AG04449 (cell line): ENCODE measurements at regions not wholly inside any gene's neighbourhood (a gene's known extent, or its start where the extent isn't known, plus 50 kb on each side); places are given as distances from the start of the nearest gene placed in this dataset.

Experiments used
- CTCF ChIA-PET: fragments of 350-600 bp; formaldehyde crosslinking; extraction: SDS; loops from one replicate; lab custom pipeline; 2021; ENCODE audit warnings: antibody characterized with exemption; lab: Yijun Ruan, JAX
- POLR2A ChIA-PET: fragments of 400-600, 350-600 bp; formaldehyde crosslinking; extraction: SDS; loops from one replicate; lab custom pipeline; 2020; ENCODE audit warnings: antibody characterized with exemption, inconsistent platforms; lab: Yijun Ruan, JAX
- DNase-seq: peaks from one replicate; pipeline ENCODE4 v3.0.0-alpha.2; 2010; ENCODE audit warnings: low read depth, low spot score
- H3K4me3 ChIP-seq: 2 replicates; pipeline ENCODE4 v1.5.1; 2011; ENCODE audit warnings: low read depth, mild to moderate bottlenecking, control low read depth, low read length
- TF ChIP-seq, protein P1 (sequence below): IDR thresholded peaks from one replicate; pipeline ENCODE4 v1.5.1; 2011; ENCODE audit warnings: mild to moderate bottlenecking, moderate library complexity, low read length, control low read depth, inconsistent platforms; ENCODE audit not compliant: insufficient read depth; ENCODE audit errors: missing control alignments

DNA sequence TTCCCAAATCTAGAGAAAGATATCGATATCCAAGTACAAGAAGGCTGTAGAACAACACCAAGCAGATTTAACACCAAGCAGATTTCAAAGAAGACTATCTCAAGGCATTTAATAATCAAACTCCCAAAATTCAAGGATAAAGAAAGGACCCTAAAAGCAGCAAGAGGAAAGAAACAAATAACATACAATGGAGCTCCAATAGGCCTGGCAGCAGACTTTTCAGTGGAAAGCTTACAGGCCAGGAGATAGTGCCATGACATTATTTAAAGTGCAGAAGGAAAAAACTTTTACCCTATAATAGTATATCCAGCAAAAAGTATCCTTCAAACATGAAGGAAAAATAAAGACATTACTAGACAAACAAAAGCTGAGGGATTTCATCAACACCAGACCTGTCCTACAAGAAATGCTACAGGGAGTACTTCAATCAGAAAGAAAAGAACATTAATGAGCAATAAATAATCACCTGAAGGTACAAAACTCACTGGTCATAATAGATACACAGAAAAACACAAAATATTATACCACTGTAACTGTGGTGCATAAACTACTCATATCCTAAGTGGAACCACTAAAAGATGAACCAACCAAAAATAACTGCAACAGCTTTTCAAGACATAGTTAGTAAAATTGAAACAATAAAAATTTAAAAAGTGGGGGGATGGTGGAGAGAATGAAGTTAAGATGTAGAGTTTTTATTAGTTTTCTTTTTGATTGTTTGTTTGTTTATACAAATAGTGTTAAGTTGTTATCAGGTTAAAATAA lies 267.2 kb downstream of the AUH start:
- no peak for DNase-seq
- no peak overlapping the region for H3K4me3 ChIP-seq
- ChIA-PET POLR2A (no interaction called here), CTCF (interaction anchor here (0.8 to 1.5 kb wide), 2 partner anchors 180 to 339 kb away, joined by 3 read pairs; no protein-coding TSS in a partner anchor)
- TF ChIP-seq, protein P1, sequence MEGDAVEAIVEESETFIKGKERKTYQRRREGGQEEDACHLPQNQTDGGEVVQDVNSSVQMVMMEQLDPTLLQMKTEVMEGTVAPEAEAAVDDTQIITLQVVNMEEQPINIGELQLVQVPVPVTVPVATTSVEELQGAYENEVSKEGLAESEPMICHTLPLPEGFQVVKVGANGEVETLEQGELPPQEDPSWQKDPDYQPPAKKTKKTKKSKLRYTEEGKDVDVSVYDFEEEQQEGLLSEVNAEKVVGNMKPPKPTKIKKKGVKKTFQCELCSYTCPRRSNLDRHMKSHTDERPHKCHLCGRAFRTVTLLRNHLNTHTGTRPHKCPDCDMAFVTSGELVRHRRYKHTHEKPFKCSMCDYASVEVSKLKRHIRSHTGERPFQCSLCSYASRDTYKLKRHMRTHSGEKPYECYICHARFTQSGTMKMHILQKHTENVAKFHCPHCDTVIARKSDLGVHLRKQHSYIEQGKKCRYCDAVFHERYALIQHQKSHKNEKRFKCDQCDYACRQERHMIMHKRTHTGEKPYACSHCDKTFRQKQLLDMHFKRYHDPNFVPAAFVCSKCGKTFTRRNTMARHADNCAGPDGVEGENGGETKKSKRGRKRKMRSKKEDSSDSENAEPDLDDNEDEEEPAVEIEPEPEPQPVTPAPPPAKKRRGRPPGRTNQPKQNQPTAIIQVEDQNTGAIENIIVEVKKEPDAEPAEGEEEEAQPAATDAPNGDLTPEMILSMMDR = no peak

- POLR2A ChIA-PET = no interaction called here
- CTCF ChIA-PET = interaction anchor here (1.5 to 2.6 kb wide), 3 partner anchors 8 to 183 kb away, joined by 4 to 19 read pairs (median 5); no protein-coding TSS in a partner anchor
- no peak for DNase-seq
- H3K4me3 ChIP-seq = no peak overlapping the region
- TF ChIP-seq, protein P1 = no peak
Measured at GRCh38 chr9:91098203-91098850, 263.4 kb downstream of the AUH start.

GRCh38 chr9:91099436-91099835 lies 262.3 kb downstream of the AUH start:
- no peak for DNase-seq
- no peak overlapping the region for H3K4me3 ChIP-seq
- TF ChIP-seq, protein P1 = no peak
- POLR2A ChIA-PET = interaction anchor here (0.6 kb wide), 1 partner anchor 28 kb away, joined by 4 read pairs; no protein-coding TSS in a partner anchor
- CTCF ChIA-PET = interaction anchor here (1.0 to 2.6 kb wide), 6 partner anchors 9 to 672 kb away, joined by 3 to 19 read pairs (median 4); no protein-coding TSS in a partner anchor

DNA sequence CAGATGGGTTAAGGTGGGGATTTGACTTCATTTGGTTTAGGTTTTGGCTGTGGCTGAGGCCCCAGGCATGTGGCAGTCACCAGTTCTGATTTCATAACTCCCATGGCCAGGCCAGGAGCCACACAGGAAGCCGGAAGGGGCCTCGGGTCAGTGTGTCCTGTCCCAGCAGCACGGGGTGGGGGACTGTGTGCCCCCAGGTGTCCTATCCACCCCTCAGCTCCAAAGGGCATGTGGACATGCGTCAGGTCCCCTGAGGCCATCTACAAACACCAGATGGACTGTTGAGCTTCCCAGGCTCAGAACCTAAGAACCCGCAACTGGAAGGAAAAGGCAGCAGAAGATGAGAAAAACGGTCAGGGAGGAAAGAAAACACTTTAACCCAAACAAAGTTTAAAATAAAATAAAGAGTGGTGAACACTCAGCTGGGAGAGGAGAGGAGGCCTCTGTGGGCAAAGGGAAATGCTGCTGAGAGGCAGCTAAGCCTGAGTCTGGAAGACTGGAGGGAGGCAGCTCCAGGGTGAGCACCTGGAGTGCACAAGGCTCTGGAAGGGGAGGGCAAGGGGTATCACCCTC lies 260.8 kb downstream of the AUH start:
- H3K4me3 ChIP-seq = no peak overlapping the region
- CTCF ChIA-PET = interaction anchor here (0.8 to 2.6 kb wide), 5 partner anchors 10 to 325 kb away, joined by 3 to 19 read pairs (median 3); no protein-coding TSS in a partner anchor
- DNase-seq = no peak
- POLR2A ChIA-PET = interaction anchor here (0.8 to 1.0 kb wide), 2 partner anchors 29 to 49 kb away, joined by 3 to 5 read pairs; no protein-coding TSS in a partner anchor
- TF ChIP-seq, protein P1 = no peak

DNA sequence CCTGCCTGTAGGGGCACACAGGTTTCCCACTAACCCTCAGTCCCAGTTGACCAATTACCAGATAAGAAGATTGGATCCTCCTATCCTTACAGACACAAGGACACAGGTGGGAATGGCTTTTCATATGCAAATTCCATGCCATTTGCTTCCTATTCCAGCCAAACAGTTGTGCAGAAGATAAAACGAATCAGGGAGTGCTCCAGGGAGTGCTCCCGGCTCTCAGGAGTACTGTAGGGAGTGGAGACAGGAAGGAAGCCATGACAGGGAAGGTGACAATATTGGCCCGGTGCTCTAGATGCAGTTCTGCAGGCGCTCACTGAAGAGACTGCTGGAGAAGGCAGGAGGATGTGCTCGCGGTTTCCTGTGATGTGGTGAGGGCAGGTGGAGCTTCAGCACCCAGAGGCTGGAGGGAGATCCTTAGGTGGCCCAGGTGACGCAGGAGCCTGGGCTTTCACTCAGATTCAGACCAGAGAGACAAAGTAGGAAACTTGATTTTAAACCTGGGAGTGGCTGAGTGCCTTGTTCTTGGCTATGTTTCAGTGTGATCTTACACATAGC lies 260.0 kb downstream of the AUH start:
- DNase-seq = no peak
- POLR2A ChIA-PET = no interaction called here
- TF ChIP-seq, protein P1 = no peak
- no peak overlapping the region for H3K4me3 ChIP-seq
- CTCF ChIA-PET = no interaction called here
